A673 (cell line): ENCODE measurements at regions not wholly inside any gene's neighbourhood (a gene's known extent, or its start where the extent isn't known, plus 50 kb on each side); places are given as distances from the start of the nearest gene placed in this dataset.

Experiments used
- CTCF ChIP-seq: fragments of 300-800, 200-600 bp; sonication (generic); conservative IDR thresholded peaks from 2 replicates; pipeline ENCODE4 v1.5.1; 2017; ENCODE audit warnings: low read depth, mild to moderate bottlenecking, antibody characterized with exemption, low read length, moderate library complexity, mixed read lengths
- EZH2 ChIP-seq: fragments of 200-600 bp; sonication (generic); IDR thresholded peaks from 2 replicates; pipeline ENCODE4 v1.6.1; 2017; ENCODE audit warnings: borderline replicate concordance, low read depth, mild to moderate bottlenecking, mixed read lengths, antibody characterized with exemption, low read length; ENCODE audit not compliant: poor library complexity, severe bottlenecking

DNA sequence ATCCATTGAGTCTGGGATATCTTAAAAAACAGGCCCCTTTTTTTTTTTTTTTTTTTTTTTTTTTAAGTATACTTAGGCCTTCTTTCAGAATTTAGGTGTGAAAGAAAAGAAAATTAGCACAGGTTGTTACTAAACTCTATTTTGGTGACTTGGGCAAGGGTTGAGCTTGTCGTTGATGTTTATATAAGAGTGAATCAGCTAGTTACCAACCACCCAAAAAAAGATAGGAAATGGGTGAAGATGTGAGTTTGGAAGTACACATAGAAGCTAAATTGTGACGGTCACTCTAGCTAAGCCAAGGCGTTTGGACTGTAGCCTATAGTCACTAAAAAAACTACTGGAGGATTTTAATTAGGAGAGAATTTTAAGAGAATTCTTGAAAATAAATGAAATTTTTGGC lies 1247.2 kb downstream of the AACS start:
- TF ChIP-seq CTCF: no peak
- no peak for TF ChIP-seq EZH2
